SH-SY5Y (cell line): ENCODE measurements at regions not wholly inside any gene's neighbourhood (a gene's known extent, or its start where the extent isn't known, plus 50 kb on each side); places are given as distances from the start of the nearest gene placed in this dataset.

Experiments
- GATA2 ChIP-seq: IDR thresholded peaks from 2 replicates; pipeline ENCODE4 v1.6.1; 2011; ENCODE audit warnings: mild to moderate bottlenecking, low read depth, low read length
- GATA3 ChIP-seq: IDR thresholded peaks from 2 replicates; pipeline ENCODE4 v1.6.1; 2011; ENCODE audit warnings: low read depth, mild to moderate bottlenecking, low read length, moderate library complexity

DNA sequence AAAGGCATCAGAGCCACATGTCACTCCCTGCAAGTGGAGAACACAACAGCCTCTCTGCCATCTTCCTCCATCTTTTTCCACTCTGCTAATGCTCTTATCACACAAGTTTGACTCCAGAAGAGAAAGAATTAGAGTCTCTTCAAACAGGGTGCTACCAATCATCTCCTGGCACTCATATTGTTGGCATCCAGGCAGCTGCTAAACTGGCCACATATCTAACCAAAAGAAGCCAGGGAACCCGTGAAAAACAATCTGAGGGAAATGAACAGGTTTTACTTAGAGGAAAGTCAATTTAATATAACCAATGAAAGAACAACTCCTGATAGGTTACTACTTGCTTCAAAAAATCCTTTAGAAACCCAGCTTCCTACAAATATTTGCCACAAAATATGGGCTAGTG lies 117.2 kb downstream of the SLC25A46 start:
- no peak for TF ChIP-seq GATA2
- no peak for TF ChIP-seq GATA3
